GM21528 (cell line): ENCODE measurements at regions not wholly inside any gene's neighbourhood (a gene's known extent, or its start where the extent isn't known, plus 50 kb on each side); places are given as distances from the start of the nearest gene placed in this dataset.
A peak's percentile ranks its signal among the peaks of the same experiment; 100 is the strongest.
"Not testable (repeated sequence)": the region's sequence is repeated elsewhere in the genome, so short reads cannot be mapped to it uniquely, and the experiment has no call there.

Source experiments
- ATAC-seq: cut with Tn5 transposase; IDR thresholded peaks from one replicate; pipeline ENCODE4 v1.9.1; 2021; ENCODE audit warnings: mild to moderate bottlenecking, moderate library complexity; ENCODE audit not compliant: unreplicated experiment, low FRiP score

- ATAC-seq = no peak
Measured at GRCh38 chr18:70421471-70422390, 132.9 kb downstream of the SOCS6 start.

- ATAC-seq = no peak
Measured at GRCh38 chr18:70420146-70420898, 131.5 kb downstream of the SOCS6 start.

GRCh38 chr18:70419526-70419925 is 130.7 kb downstream of the SOCS6 start:
- ATAC-seq = no peak

DNA sequence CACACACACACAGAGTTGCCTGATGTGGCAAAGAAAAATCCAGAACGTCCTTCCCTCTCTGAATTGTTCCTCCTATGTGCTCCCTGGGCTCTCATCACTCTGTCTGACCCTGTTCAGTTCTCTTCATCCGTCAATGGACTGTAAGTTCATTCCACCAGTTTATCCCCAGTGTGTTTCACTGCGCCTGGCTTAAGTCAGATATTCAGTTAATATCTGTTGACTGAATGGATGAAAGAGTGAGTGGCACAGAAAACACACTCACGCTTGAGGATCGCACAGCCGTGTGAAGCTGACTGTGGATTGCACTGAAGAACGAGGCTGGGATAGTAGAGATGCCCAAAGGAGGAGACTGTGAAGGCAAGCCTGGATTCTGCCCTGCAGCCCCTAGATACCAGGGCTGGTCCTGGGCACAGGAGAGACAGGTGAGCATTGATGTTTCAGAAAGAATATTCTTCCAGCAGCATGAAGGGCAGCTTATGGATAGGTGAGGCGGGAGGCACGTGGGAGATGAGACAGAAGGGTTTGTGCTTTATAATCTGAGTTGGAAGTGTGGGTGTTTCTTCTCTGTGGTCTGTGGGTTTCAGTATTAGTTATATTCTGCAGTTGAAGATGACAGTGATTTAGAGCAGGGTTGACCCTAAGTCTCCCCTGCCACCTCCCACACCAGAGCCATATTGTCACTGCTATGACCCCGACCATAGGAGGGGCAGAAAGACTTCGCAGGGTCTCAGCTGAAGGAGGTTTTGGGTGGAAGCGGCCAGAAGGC is 129.9 kb downstream of the SOCS6 start:
- peak; percentile 99 for ATAC-seq

DNA sequence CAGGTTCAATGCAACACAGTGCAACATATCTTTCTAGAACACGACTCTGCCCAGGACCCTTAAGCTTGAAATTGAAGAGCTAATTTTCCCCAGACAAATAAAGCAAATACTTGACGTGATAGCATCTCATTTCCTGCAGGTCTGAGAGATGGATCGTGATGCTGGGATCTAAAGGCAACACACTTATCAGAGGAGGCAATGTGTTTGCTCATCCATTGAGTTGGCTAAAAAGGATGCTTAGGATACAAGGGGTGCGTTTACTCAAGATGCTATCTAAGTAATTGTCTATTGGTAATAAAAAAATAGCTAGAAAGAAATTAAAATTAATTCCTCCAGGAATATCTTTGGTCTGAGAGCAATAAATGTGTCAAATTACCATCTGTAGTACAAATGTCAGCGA is 129.0 kb downstream of the SOCS6 start:
- no peak for ATAC-seq

DNA sequence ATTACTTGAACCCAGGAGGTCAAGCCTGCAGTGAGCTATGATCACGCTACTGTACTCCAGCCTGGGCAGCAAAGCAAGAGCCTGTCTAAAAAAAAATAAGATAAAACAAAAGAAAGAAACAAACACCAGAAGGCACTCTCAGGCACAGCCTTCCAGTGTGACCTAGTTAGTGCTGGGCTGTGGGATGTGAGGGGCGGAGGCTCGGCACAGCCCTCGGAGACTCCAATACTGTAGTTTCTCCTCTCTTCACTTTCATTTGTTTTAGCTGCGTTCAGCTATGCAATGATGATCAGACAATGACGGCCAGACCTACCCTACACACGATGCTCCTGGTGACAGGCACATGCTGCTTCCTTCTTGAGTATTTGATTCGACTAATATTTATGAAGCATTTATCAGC is 127.7 kb downstream of the SOCS6 start:
- ATAC-seq = no peak

- ATAC-seq = no peak
Measured at GRCh38 chr18:70415823-70416488, 127.1 kb downstream of the SOCS6 start.

DNA sequence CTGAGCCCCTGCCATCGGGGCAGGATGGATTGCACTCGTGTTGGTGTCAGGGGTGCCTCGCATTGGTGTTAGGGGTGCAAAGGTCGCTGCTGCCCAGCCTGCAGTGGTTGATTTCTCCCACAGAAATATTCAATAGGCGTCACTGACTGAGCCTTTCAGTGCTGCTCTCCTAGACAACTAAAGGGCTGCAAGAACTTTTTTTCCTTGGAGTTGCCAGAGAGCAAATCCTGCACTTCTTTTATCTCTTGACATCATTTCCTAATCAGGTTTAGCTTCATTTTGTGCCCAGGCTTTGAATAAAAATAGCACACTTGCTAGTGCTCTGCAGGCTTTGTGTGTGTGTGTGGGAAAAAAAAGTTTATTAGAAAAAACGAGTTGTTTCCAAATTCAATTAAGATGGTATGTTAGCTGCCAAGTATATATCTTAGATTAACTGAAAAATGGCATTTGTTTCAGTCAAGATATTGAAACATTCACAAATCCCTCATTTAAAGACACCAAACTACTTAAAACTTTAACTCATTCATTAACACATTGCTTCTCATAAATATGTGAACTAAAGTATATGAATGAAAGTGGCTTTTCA is 125.6 kb downstream of the SOCS6 start:
- no peak for ATAC-seq

DNA sequence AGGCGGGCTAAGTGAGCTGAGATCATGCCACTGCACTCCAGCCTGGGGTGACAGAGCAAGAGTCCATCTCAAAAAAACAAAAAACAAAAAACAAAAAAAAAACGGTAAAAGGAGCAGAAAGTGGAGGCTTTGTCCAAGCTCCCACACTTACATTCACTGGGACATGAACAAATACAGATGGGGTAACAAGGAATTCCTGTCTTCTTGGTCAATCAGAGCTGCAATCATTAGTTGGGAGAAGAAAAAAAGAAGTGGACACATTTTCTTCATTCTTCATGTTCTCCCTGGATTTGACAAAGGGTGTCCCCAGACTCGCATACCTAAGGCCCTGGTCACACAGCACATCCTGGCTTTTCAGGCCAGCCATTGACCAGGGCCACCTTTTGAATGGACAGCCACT is 124.6 kb downstream of the SOCS6 start:
- ATAC-seq = no peak

DNA sequence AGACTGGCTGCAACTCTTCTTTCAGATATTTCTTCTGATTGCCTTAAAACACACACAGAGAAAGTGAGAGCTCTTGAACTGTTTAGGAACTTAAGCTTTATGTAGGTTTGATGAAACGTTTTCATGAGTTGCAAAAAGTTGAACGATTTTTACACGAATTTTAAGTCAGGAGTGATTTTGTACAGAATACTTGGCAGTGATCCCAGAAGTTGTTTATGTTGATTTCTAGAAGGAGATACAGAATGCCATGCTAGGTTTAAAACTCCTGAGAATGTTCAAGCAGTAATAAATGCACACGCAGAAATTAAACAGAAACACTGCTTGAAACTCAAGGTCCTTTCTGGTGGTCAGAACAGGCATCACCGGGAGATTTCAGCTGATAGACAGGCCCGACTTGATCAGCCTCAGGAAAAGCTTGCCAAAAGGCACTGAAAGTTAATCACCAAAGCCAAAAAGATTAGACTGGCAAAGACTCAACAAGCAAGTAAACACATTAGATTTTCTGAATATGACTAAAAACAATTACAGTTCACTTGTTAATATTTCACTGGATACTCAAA is 123.1 kb downstream of the SOCS6 start:
- no peak for ATAC-seq

GRCh38 chr18:70411307-70411706 is 122.5 kb downstream of the SOCS6 start:
- no peak for ATAC-seq

DNA sequence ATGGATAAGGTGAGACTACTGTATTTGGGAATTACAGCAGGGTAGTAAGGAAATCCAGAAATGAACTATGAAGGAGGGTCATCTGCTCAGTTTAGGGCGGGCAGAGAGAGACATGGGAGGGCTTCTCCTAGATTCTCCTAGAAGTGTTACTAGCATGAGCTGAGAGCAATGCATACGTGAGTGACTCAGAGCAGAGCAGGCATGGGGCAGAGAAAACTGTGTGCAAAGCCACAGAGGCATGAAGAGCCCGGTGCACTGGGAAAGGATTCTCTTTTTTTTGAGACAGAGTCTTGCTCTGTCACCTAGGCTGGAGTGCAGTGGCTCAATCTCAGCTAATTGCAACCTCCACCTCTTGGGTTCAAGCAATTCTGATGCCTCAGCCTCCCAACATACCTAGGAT is 116.2 kb downstream of the SOCS6 start:
- no peak for ATAC-seq

DNA sequence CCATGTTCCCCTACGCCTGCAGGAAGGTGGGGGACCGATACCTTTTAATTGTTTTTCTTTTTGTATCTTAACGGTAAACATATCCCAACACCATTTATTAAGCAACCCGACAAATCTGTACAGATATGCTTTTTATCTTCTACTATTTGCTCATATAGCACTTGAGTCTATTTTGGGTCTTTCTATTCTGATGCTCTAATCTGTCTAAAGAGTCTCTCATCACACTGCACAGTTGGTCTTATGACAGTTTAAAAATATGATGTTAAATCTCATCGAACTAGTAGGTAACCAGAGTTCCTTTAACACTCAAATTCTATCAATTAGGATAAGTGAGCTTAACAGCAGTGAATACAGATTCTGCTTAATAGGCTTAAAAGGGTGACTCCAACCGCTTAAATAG is 111.6 kb downstream of the SOCS6 start:
- no peak for ATAC-seq

DNA sequence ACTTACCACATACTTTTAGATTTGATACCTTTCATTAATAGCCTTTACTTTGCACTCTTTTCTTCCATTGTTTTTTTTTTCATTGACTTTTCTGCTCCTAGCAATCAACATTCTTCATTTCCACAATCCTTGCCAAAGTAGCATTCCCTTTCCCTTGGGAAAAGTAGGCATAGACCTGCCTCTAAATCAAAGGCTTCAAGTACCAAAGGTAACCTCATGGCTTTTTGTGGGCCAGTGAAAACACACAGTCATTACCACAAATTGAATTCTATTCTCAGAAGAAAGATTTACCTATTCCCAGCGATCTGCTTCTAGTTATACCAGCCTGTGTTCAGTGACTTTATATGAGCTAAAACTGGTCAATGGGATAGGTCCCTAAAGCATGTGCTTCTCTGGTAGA is 109.2 kb downstream of the SOCS6 start:
- no peak for ATAC-seq

GRCh38 chr18:70397259-70397925 is 108.5 kb downstream of the SOCS6 start:
- ATAC-seq = no peak

DNA sequence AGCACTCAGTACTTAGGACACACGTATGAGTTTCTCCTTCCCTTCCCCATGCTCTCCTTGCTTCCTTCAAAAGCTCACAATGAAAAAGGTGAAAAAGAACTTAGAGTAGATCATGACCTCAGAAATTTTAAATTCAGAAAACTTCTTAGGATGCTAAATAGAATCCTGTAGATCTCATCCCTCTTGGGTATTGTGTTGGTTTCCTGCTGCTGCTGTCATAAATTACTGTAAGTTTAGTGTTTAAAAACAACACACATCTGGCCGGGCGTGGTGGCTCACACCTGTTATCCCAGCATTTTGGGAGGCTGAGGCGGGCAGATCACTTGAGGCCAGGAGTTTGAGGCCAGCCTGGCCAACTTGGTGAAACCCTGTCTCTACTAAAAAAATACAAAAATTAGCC is 106.9 kb downstream of the SOCS6 start:
- not testable (repeated sequence) for ATAC-seq

DNA sequence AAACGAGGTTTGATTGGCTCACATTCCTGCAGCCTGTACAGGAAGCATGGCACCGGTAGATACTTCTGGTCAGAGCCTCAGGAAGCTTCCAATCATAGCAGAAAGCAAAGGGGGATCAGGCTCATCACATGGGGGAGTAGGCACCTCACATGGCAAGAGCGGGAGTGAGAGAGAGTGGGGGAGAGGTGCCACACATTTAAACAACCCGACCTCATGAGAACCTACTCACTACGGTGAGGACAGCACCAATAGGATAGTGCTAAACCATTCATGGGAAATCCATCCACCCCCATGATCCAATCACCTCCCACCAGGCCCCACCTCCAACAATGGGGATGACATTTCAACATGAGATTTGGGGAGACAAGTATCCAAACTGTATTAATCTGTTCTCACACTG is 105.8 kb downstream of the SOCS6 start:
- ATAC-seq = no peak

DNA sequence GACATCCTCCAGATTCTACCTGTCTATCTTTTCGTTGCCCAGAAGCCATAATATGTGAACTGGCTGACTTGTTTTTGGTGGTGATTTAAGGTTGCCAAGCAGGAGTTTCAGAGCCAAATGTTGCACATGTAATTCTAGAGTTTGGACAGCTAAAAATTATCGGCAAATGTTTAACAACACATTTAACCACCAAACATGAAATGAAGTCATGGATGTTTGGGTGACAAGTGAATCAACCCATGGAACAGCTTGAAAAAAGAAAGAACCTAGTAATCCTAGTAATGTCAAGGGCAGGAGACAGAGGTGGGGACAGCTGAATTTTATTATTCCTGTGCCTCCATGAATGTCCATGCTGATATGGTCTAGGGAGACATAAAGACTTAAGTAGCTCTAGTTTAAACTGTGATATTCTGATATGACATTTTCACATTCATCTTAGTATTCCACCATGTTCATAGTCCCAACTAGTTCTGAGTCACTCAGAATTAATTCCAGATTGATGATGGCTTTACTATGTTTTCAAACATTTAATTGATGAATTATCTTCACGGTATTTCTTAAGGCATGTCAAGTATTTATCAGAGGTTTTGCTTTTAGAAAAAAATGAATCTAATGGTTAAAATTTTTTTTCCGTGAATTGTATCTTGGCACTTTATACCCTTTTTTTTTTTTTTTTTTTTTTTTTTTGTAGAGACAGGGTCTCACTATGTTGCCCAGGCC is 101.7 kb downstream of the SOCS6 start:
- no peak for ATAC-seq

DNA sequence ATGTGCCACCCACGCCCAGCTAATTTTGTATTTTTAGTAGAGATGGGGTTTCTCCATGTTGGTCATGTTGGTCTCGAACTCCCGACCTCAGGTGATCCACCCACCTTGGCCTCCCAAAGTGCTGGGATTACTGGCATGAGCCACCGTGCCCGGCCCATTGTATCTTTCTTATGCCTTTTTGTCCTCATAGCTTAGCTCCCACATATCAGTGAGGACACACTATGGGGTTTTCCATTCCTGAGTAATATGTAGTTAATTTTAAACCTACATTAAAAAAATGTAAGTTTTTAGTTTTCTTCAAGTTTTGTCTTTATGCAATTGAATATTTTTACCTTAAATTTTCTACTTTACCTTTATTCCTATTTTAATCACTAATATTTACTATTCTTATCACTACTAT is 100.2 kb downstream of the SOCS6 start:
- ATAC-seq = not testable (repeated sequence)
